Stomach (tissue), 8 donors: ENCODE measurements at regions not wholly inside any gene's neighbourhood (a gene's known extent, or its start where the extent isn't known, plus 50 kb on each side); places are given as distances from the start of the nearest gene placed in this dataset.
A peak's percentile ranks its signal among the peaks of the same experiment; 100 is the strongest.

Experiments used
- DNase-seq, 2 donors: peaks; one replicate each; pipeline versions ENCODE4 v3.0.0 to v3.0.0-alpha.2; 2013 to 2019
- H3K27ac ChIP-seq, 5 donors: fragments of 200-600 bp in 4 of 5; sonication (generic) in 4 of 5; one replicate each; pipeline ENCODE4 v1.5.1; 2013 to 2019; ENCODE audit warnings: mild to moderate bottlenecking in 1 of 5, moderate library complexity in 1 of 5
- H3K27me3 ChIP-seq, 3 donors: fragments of 200-600 bp; sonication (generic); one replicate each; pipeline ENCODE4 v1.5.1; 2017 to 2019; ENCODE audit warnings: mixed run types in 1 of 3
- H3K36me3 ChIP-seq, 4 donors: fragments of 200-600 bp; sonication (generic); 1 replicate in 3 of 4; 2 replicates in 1 of 4; pipeline ENCODE4 v1.5.1; 2016 to 2019
- H3K4me1 ChIP-seq, 4 donors: fragments of 200-600 bp; sonication (generic); one replicate each; pipeline ENCODE4 v1.5.1; 2016 to 2019
- H3K4me3 ChIP-seq, 4 donors: fragments of 200-600 bp; sonication (generic) in 3 of 4; one replicate each; pipeline ENCODE4 v1.5.1; 2016 to 2019; ENCODE audit warnings: mild to moderate bottlenecking in 1 of 4
- H3K9me3 ChIP-seq, 4 donors: fragments of 200-600 bp; sonication (generic); one replicate each; pipeline ENCODE4 v1.5.1; 2016 to 2019
- CTCF ChIP-seq, 7 experiments: fragments of 450-650 bp in 4 of 7; fragments of 200-600 bp in 3 of 7; sonication (generic) in 3 of 7; IDR thresholded peaks; one replicate each; pipeline ENCODE4 v1.5.1; 2016 to 2019; ENCODE audit warnings: antibody characterized with exemption in 7 of 7, control low read depth in 2 of 7, mild to moderate bottlenecking in 1 of 7
- EP300 ChIP-seq: sonication (generic); formaldehyde crosslinking; IDR thresholded peaks from one replicate; pipeline ENCODE4 v1.6.1; 2017; ENCODE audit warnings: antibody characterized with exemption
- POLR2A ChIP-seq, 4 donors: fragments of 450-650 bp; IDR thresholded peaks; one replicate each; pipeline ENCODE4 v1.6.1; 2016; ENCODE audit warnings: antibody characterized with exemption in 4 of 4, control low read depth in 2 of 4, mild to moderate bottlenecking in 1 of 4, moderate library complexity in 1 of 4
- POLR2AphosphoS5 ChIP-seq, 3 donors: sonication (generic); formaldehyde crosslinking; IDR thresholded peaks; one replicate each; pipeline ENCODE4 v1.6.1; 2016; ENCODE audit warnings: antibody characterized with exemption in 3 of 3
- WGBS, 5 donors: extraction: QIAGEN DNeasy Blood & Tissue Kit in 3 of 5; methylation state at CpG; one replicate each; pipeline versions ENCODE4 v1.1.5 to v1.1.7; 2013 to 2018; 5-methylcytosine and 5-hydroxymethylcytosine counted together
- intact Hi-C: fragments of 100-400 bp; cut with DNase I; formaldehyde crosslinking; loops from one replicate; pipeline ENCODE4 v1.15.1; 2023; ENCODE audit warnings: low total_unique reads
- donor health status: healthy with polysubstance abuse.
- donor health status: Bipolar disorder and iron deficiency.
- donor health status: healthy.

DNA sequence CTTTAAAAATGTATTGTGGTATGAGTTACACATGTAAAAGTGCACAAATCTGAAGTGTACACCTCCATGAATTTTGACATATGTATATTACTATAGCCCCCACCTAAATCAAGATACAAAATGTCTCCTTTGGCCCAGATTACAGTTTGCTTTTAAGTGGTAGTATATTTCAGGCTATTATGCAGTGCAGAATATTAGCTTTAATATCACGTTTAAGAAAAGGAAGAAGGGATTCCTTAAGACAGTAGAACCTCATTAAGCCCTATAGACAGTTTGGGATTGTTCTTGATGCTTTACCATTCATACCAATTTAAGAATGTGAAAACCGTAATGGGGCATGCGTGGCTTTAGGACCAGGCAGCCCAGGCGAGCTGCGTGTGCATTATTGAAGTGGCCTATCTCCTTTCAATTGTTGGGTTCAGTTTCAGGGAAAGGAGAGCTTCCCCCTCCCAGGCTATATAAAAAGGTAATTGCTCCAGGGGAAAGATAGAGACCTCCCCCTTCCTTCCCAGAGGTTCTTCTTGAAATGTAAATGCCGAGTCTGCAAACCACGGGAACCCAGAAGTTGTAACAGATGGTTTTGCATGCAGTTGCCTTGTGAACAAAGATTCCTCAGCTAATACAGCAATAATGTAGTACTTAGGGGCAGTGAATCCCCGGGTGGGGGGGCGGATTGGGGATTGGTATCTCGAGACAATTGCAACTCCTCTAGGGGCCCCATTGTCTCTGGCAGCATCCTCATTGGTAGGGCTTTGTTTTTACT lies 106.1 kb downstream of the UCHL1 start:
- TF ChIP-seq EP300 (no peak), POLR2A (IDR thresholded peaks at IDR 0.05) (no peak), POLR2AphosphoS5 (IDR thresholded peaks at IDR 0.05) (no peak), CTCF (IDR thresholded peaks at IDR 0.05) (no peak)
- WGBS, 5 donors = 52 to 69% (median 59%) methylated on average over 10 of the region's 10 CpGs
- intact Hi-C loops = no loop called here

GRCh38 chr4:41363384-41363981 lies 106.8 kb downstream of the UCHL1 start:
- intact Hi-C loops = no loop called here
- TF ChIP-seq CTCF (IDR thresholded peaks at IDR 0.05) = no peak
- peak in 1 of 3 donors; percentile 28 for TF ChIP-seq POLR2AphosphoS5 (IDR thresholded peaks at IDR 0.05)
- H3K4me1 ChIP-seq = peaks cover 6 to 57% (median 38%) of the 10 kb centered on the region in 4 donors
- H3K4me3 ChIP-seq = no peak overlapping the region
- no peaks in the 10 kb centered on the region for H3K9me3 ChIP-seq
- H3K36me3 ChIP-seq = no peaks in the 10 kb centered on the region
- 25 to 52% (median 40%) methylated on average over 9 of the region's 9 CpGs for WGBS, 5 donors
- peak overlapping the region in 4 of 5 donors; percentile 32 to 61 (median 53) for H3K27ac ChIP-seq
- peaks cover 0 to 27% (median 9%) of the 10 kb centered on the region in 3 donors for H3K27me3 ChIP-seq
- peak in 1 of 2 donors; percentile 36 for DNase-seq

More for the DNA sequence above, 106.1 kb downstream of the UCHL1 start:
- H3K27me3 ChIP-seq = peaks cover 0 to 27% (median 9%) of the 10 kb centered on the region in 3 donors
- DNase-seq = no peak
- H3K4me3 ChIP-seq = peak overlapping the region in 1 of 4 donors; percentile 94
- no peaks in the 10 kb centered on the region for H3K36me3 ChIP-seq
- no peaks in the 10 kb centered on the region for H3K9me3 ChIP-seq
- H3K4me1 ChIP-seq = peaks cover 6 to 61% (median 40%) of the 10 kb centered on the region in 4 donors
- peak overlapping the region in 3 of 5 donors; percentile 16 to 61 (median 32) for H3K27ac ChIP-seq

DNA sequence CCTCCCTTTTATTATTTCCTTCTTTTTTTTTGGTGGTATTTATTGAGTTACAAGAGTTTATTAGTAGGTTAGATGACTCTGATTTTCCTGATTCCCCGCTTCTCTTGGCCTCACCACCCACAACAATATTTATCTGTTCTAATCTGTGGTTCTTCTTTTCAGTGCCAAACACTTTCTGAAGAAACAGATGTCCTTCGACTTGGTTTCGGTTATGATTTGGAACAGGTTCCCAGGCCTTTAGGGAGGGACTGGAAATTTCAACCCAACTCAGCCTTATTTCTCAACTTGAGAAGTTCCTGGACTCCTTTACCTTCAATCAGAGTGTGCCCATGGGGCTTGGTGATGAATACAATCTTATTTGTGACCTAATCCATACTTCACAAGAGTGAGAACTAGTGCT lies 108.1 kb downstream of the UCHL1 start:
- no peak for DNase-seq
- intact Hi-C loops = no loop called here
- no peaks in the 10 kb centered on the region for H3K36me3 ChIP-seq
- 37 to 67% (median 46%) methylated on average over 3 of the region's 3 CpGs for WGBS, 5 donors
- H3K4me1 ChIP-seq = peaks cover 0 to 50% (median 30%) of the 10 kb centered on the region in 4 donors
- no peak for TF ChIP-seq EP300
- no peak for TF ChIP-seq CTCF (IDR thresholded peaks at IDR 0.05)
- TF ChIP-seq POLR2A (IDR thresholded peaks at IDR 0.05) = no peak
- no peak for TF ChIP-seq POLR2AphosphoS5 (IDR thresholded peaks at IDR 0.05)
- peaks cover 0 to 22% (median 9%) of the 10 kb centered on the region in 3 donors for H3K27me3 ChIP-seq
- H3K27ac ChIP-seq = no peak overlapping the region
- H3K4me3 ChIP-seq = no peak overlapping the region
- H3K9me3 ChIP-seq = no peaks in the 10 kb centered on the region

DNA sequence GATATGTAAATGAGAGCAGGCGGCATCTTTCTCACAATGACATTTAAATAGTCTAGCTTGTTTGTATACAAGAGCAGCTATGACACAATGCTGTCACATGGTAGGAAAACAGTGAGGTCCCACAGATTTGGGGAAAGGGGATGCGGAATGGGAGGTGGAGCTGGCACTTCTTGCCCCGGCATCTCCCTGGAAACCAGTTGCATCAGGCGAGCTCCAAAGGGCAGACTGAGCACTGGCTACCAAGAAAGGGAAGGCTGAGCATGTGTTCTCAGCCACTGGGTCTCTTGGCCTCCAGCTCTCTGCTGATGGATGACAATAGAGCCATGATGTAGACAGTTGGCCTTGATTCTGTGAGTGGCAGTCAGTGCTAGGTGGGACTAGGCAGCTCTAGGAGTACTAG lies 109.0 kb downstream of the UCHL1 start:
- Histone ChIP-seq H3K4me1 (peaks cover 0 to 50% (median 25%) of the 10 kb centered on the region in 4 donors), H3K36me3 (no peaks in the 10 kb centered on the region), H3K4me3 (no peak overlapping the region), H3K9me3 (no peaks in the 10 kb centered on the region), H3K27ac (no peak overlapping the region), H3K27me3 (peaks cover 0 to 14% (median 6%) of the 10 kb centered on the region in 3 donors)
- no peak for DNase-seq
- intact Hi-C loops = no loop called here
- TF ChIP-seq POLR2A (IDR thresholded peaks at IDR 0.05) = no peak
- no peak for TF ChIP-seq POLR2AphosphoS5 (IDR thresholded peaks at IDR 0.05)
- no peak for TF ChIP-seq EP300
- TF ChIP-seq CTCF (IDR thresholded peaks at IDR 0.05) = no peak
- 69 to 94% (median 91%) methylated on average over 4 of the region's 4 CpGs for WGBS, 5 donors
